CD4-positive, alpha-beta memory T cell (primary cell): ENCODE measurements at regions not wholly inside any gene's neighbourhood (a gene's known extent, or its start where the extent isn't known, plus 50 kb on each side); places are given as distances from the start of the nearest gene placed in this dataset.
A peak's percentile ranks its signal among the peaks of the same experiment; 100 is the strongest.

Experiments used
- CTCF ChIA-PET: fragments of 350-600 bp; sonication (Branson Sonifier 250); formaldehyde crosslinking; loops from one replicate; lab custom pipeline; 2021; ENCODE audit warnings: inconsistent platforms; ENCODE audit not compliant: partially characterized antibody; lab: Charles Lee
- POLR2A ChIA-PET: fragments of 350-600 bp; sonication (Branson Sonifier 250); formaldehyde crosslinking; loops from one replicate; lab custom pipeline; 2021; ENCODE audit not compliant: partially characterized antibody; lab: Charles Lee
- DNase-seq, 5 donors: peaks; one replicate each; pipeline versions ENCODE4 v3.0.0 to v3.0.0-alpha.2; 2020 to 2022; ENCODE audit warnings: mixed read lengths in 1 of 5
- H3K27ac ChIP-seq: one replicate; pipeline ENCODE4 v1.7.0; 2013; ENCODE audit warnings: low read depth, low read length
- H3K27me3 ChIP-seq: 2 replicates; pipeline ENCODE4 v1.7.0; 2013; ENCODE audit warnings: mild to moderate bottlenecking, low read length, moderate library complexity; ENCODE audit not compliant: insufficient read depth
- H3K36me3 ChIP-seq: 2 replicates; pipeline ENCODE4 v1.7.0; 2013; ENCODE audit warnings: mild to moderate bottlenecking, low read length, moderate library complexity; ENCODE audit not compliant: insufficient read depth
- H3K4me1 ChIP-seq: 2 replicates; pipeline ENCODE4 v1.7.0; 2013; ENCODE audit warnings: mild to moderate bottlenecking, low read length, moderate library complexity; ENCODE audit not compliant: insufficient read depth
- H3K4me3 ChIP-seq, 2 donors: one replicate each; pipeline ENCODE4 v1.7.0; 2013; ENCODE audit warnings: low read length in 2 of 2, mild to moderate bottlenecking in 1 of 2
- H3K9me3 ChIP-seq, 2 donors: one replicate each; pipeline ENCODE4 v1.7.0; 2013; ENCODE audit warnings: low read length in 2 of 2, control low read depth in 1 of 2; ENCODE audit not compliant: control insufficient read depth in 1 of 2
- H3K27ac Mint-ChIP-seq, 7 donors: one replicate each; pipeline ENCODE4 v1.8.0; 2020 to 2021; ENCODE audit warnings: mixed read lengths in 7 of 7, mild to moderate bottlenecking in 6 of 7, inconsistent platforms in 3 of 7, moderate library complexity in 3 of 7
- H3K27me3 Mint-ChIP-seq, 2 donors: one replicate each; pipeline ENCODE4 v1.8.0; 2020 to 2021; ENCODE audit warnings: mixed read lengths in 2 of 2
- H3K36me3 Mint-ChIP-seq, 2 donors: one replicate each; pipeline ENCODE4 v1.8.0; 2020 to 2021; ENCODE audit warnings: mixed read lengths in 2 of 2, inconsistent platforms in 1 of 2, mild to moderate bottlenecking in 1 of 2
- H3K4me1 Mint-ChIP-seq, 4 donors: one replicate each; pipeline ENCODE4 v1.8.0; 2020 to 2021; ENCODE audit warnings: mixed read lengths in 4 of 4, mild to moderate bottlenecking in 1 of 4
- H3K4me3 Mint-ChIP-seq, 8 donors: one replicate each; pipeline ENCODE4 v1.8.0; 2020 to 2021; ENCODE audit warnings: mixed read lengths in 8 of 8, mild to moderate bottlenecking in 7 of 8, moderate library complexity in 6 of 8, inconsistent platforms in 3 of 8
- H3K9me3 Mint-ChIP-seq, 8 donors: one replicate each; pipeline ENCODE4 v1.8.0; 2020 to 2021; ENCODE audit warnings: mixed read lengths in 8 of 8, mild to moderate bottlenecking in 5 of 8, inconsistent platforms in 3 of 8, moderate library complexity in 1 of 8
- intact Hi-C: fragments of 100-400 bp; cut with micrococcal nuclease; formaldehyde crosslinking; loops from one replicate; pipeline ENCODE4 v1.15.1; 2023

GRCh38 chr5:158265931-158266700, 407.2 kb upstream of the CLINT1 start:
- Mint-ChIP-seq H3K27ac (no peak overlapping the region), H3K36me3 (no peaks in the 10 kb centered on the region), H3K4me3 (no peak overlapping the region), H3K4me1 (no peaks in the 10 kb centered on the region), H3K9me3 (peaks cover 0 to 14% (median 4%) of the 10 kb centered on the region in 8 donors), H3K27me3 (peaks cover 4% of the 10 kb centered on the region in 2 donors)
- ChIA-PET POLR2A (no interaction called here), CTCF (interaction anchor here (1.9 kb wide), 1 partner anchor 12 kb away, joined by 4 read pairs; no protein-coding TSS in a partner anchor)
- Histone ChIP-seq H3K4me3 (no peak overlapping the region), H3K9me3 (no peaks in the 10 kb centered on the region), H3K36me3 (no peaks in the 10 kb centered on the region), H3K27ac (no peak overlapping the region), H3K27me3 (no peaks in the 10 kb centered on the region), H3K4me1 (no peaks in the 10 kb centered on the region)
- DNase-seq: no peak
- intact Hi-C loops: no loop called here

DNA sequence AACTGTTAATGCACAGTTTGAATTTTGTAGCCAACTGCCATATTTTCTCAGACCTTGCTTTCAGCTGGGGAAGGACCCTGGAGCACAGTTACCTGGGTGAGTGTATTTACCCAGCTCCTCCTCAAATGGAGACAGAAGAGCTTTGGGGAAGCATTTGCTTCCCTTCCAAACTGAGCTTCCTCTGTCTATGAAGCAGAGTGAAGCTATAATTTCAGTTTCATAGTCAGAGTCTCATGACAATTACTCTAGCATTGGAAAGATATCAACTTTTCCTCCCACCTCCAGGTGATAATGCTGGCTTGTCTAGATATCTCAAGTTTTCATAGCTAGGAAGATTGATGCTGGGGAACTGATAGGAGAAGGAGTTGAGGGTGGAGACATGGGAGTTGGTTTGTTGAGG, 406.4 kb upstream of the CLINT1 start:
- Mint-ChIP-seq H3K4me3 (no peak overlapping the region), H3K27ac (no peak overlapping the region), H3K4me1 (no peaks in the 10 kb centered on the region), H3K36me3 (no peaks in the 10 kb centered on the region), H3K27me3 (peaks cover 4% of the 10 kb centered on the region in 2 donors), H3K9me3 (peaks cover 0 to 14% (median 4%) of the 10 kb centered on the region in 8 donors)
- DNase-seq: no peak
- H3K36me3 ChIP-seq: no peaks in the 10 kb centered on the region
- no peak overlapping the region for H3K27ac ChIP-seq
- intact Hi-C loops: no loop called here
- no peaks in the 10 kb centered on the region for H3K4me1 ChIP-seq
- ChIA-PET CTCF (interaction anchor here (1.9 kb wide), 1 partner anchor 11 kb away, joined by 4 read pairs; no protein-coding TSS in a partner anchor), POLR2A (no interaction called here)
- H3K9me3 ChIP-seq: no peaks in the 10 kb centered on the region
- H3K4me3 ChIP-seq: no peak overlapping the region
- no peaks in the 10 kb centered on the region for H3K27me3 ChIP-seq

GRCh38 chr5:158264264-158264663, 405.3 kb upstream of the CLINT1 start:
- CTCF ChIA-PET: interaction anchor here (0.7 kb wide), 1 partner anchor 436 kb away, joined by 3 read pairs; no protein-coding TSS in a partner anchor
- no peaks in the 10 kb centered on the region for H3K4me1 Mint-ChIP-seq

DNA sequence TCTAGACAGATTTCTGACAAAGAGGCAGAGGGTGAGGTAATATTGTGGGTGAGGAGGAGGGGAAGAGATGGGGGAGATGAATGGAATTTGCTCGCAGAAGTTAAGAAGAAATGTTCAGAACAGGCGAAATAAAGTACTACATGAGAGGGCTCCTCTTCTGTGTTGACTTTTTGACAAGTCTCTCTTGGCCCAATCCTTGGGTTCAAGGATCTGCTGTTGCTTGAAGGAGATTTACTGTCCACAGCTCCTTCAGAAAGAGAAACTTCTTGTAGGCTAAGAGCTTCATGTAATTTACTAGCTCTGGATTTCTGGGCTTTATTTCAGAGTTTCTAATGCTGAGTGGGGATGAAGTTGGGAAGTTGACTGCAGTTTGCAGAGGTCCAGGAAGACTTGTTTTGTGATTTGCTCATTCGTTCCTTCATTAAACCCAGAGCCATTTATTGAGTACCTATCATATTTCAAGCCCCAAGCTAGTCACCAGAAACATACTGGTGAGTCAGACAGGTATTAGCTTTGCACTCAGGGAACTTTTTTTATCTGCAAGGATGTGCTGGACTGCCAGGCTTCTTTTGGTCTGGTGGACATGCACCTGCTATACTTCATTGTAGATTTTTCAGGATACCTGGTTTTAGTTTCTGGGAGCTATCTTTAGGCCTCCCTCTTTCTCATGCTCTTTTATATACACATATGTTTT, 402.9 kb upstream of the CLINT1 start:
- H3K36me3 ChIP-seq: no peaks in the 10 kb centered on the region
- Mint-ChIP-seq H3K4me1 (no peaks in the 10 kb centered on the region), H3K4me3 (no peak overlapping the region), H3K27ac (no peak overlapping the region), H3K36me3 (no peaks in the 10 kb centered on the region), H3K27me3 (peaks cover 4% of the 10 kb centered on the region in 2 donors), H3K9me3 (peaks cover 0 to 4% (median 2%) of the 10 kb centered on the region in 8 donors)
- DNase-seq: no peak
- no peaks in the 10 kb centered on the region for H3K9me3 ChIP-seq
- intact Hi-C loops: no loop called here
- H3K4me1 ChIP-seq: no peaks in the 10 kb centered on the region
- no peaks in the 10 kb centered on the region for H3K27me3 ChIP-seq
- ChIA-PET CTCF (no interaction called here), POLR2A (no interaction called here)
- no peak overlapping the region for H3K4me3 ChIP-seq
- no peak overlapping the region for H3K27ac ChIP-seq

More at GRCh38 chr5:158264264-158264663, 405.3 kb upstream of the CLINT1 start:
- no peak for DNase-seq
- no peak overlapping the region for H3K4me3 Mint-ChIP-seq
- no peak overlapping the region for H3K27ac ChIP-seq
- no peak overlapping the region for H3K27ac Mint-ChIP-seq
- intact Hi-C loops: no loop called here
- peaks cover 0 to 14% (median 5%) of the 10 kb centered on the region in 8 donors for H3K9me3 Mint-ChIP-seq
- H3K36me3 Mint-ChIP-seq: no peaks in the 10 kb centered on the region
- H3K36me3 ChIP-seq: no peaks in the 10 kb centered on the region
- POLR2A ChIA-PET: no interaction called here
- no peaks in the 10 kb centered on the region for H3K27me3 ChIP-seq
- H3K4me3 ChIP-seq: no peak overlapping the region
- no peaks in the 10 kb centered on the region for H3K4me1 ChIP-seq
- H3K27me3 Mint-ChIP-seq: peaks cover 4% of the 10 kb centered on the region in 2 donors
- H3K9me3 ChIP-seq: no peaks in the 10 kb centered on the region

DNA sequence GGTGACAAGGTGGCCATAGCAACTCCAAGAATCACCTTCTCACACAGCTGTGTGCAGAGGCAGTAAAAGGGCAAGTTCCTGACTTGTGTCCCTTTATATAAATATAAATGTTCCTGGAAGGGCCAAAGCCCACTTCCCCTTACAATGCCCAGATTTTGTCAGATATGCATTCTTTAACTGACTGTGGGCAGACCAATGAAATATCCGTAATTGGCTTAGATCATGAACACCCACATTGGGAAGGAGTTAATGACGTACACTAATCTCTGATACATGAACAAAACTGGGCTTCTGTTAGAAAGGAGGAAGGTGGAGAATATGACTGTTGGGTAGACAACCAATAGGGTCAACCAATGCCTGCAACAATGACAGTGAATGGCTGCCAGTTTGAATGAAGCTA, 397.2 kb upstream of the CLINT1 start:
- Mint-ChIP-seq H3K27me3 (no peaks in the 10 kb centered on the region), H3K9me3 (peaks cover 0 to 4% (median 0%) of the 10 kb centered on the region in 8 donors), H3K36me3 (no peaks in the 10 kb centered on the region), H3K4me1 (no peaks in the 10 kb centered on the region), H3K27ac (no peak overlapping the region), H3K4me3 (no peak overlapping the region)
- Histone ChIP-seq H3K27ac (no peak overlapping the region), H3K4me1 (no peaks in the 10 kb centered on the region), H3K9me3 (no peaks in the 10 kb centered on the region), H3K36me3 (no peaks in the 10 kb centered on the region), H3K4me3 (no peak overlapping the region), H3K27me3 (no peaks in the 10 kb centered on the region)
- no peak for DNase-seq
- ChIA-PET POLR2A (no interaction called here), CTCF (no interaction called here)
- intact Hi-C loops: no loop called here

- CTCF ChIA-PET: no interaction called here
Observed at GRCh38 chr5:158255609-158256008, 396.7 kb upstream of the CLINT1 start.

DNA sequence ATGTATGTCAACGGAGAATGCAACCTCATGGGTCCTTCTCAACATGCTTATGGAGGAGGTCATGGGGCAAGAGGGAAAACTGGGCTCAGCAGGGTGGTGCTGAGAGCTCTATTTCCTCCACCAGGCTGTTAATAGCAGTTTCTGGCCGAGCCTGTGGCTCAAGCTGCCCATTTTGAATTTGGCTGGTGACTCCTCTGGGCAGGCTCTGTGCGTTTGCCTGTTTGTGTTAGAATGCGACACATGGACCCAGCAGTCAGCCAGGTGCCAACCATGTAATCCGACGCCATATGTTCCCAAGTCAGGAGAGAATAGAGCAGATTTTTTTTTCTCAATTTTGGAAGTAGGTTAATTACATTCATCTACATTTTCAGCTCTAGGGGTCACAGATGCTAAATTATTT, 387.7 kb upstream of the CLINT1 start:
- Histone ChIP-seq H3K27ac (no peak overlapping the region), H3K27me3 (peaks cover 3% of the 10 kb centered on the region), H3K4me3 (no peak overlapping the region), H3K9me3 (no peaks in the 10 kb centered on the region), H3K4me1 (no peaks in the 10 kb centered on the region), H3K36me3 (no peaks in the 10 kb centered on the region)
- H3K4me3 Mint-ChIP-seq: no peak overlapping the region
- no peaks in the 10 kb centered on the region for H3K36me3 Mint-ChIP-seq
- H3K27ac Mint-ChIP-seq: no peak overlapping the region
- ChIA-PET CTCF (no interaction called here), POLR2A (no interaction called here)
- peaks cover 1 to 6% of the 10 kb centered on the region in 2 donors for H3K27me3 Mint-ChIP-seq
- DNase-seq: no peak
- intact Hi-C loops: no loop called here
- H3K9me3 Mint-ChIP-seq: no peaks in the 10 kb centered on the region
- no peaks in the 10 kb centered on the region for H3K4me1 Mint-ChIP-seq

More at GRCh38 chr5:158255609-158256008, 396.7 kb upstream of the CLINT1 start:
- Histone ChIP-seq H3K9me3 (no peaks in the 10 kb centered on the region), H3K27ac (no peak overlapping the region), H3K36me3 (no peaks in the 10 kb centered on the region), H3K4me3 (no peak overlapping the region), H3K4me1 (no peaks in the 10 kb centered on the region), H3K27me3 (no peaks in the 10 kb centered on the region)
- intact Hi-C loops: no loop called here
- Mint-ChIP-seq H3K36me3 (no peaks in the 10 kb centered on the region), H3K4me1 (no peaks in the 10 kb centered on the region), H3K4me3 (no peak overlapping the region), H3K27ac (peak overlapping the region in 1 of 7 donors; percentile 5), H3K9me3 (peaks cover 0 to 4% (median 0%) of the 10 kb centered on the region in 8 donors), H3K27me3 (no peaks in the 10 kb centered on the region)
- POLR2A ChIA-PET: interaction anchor here (0.9 kb wide), 1 partner anchor 35 kb away, joined by 3 read pairs; no protein-coding TSS in a partner anchor
- no peak for DNase-seq
